ENCODE measurements at regions not wholly inside any gene's neighbourhood (a gene's known extent, or its start where the extent isn't known, plus 50 kb on each side); places are given as distances from the start of the nearest gene placed in this dataset.

DNA sequence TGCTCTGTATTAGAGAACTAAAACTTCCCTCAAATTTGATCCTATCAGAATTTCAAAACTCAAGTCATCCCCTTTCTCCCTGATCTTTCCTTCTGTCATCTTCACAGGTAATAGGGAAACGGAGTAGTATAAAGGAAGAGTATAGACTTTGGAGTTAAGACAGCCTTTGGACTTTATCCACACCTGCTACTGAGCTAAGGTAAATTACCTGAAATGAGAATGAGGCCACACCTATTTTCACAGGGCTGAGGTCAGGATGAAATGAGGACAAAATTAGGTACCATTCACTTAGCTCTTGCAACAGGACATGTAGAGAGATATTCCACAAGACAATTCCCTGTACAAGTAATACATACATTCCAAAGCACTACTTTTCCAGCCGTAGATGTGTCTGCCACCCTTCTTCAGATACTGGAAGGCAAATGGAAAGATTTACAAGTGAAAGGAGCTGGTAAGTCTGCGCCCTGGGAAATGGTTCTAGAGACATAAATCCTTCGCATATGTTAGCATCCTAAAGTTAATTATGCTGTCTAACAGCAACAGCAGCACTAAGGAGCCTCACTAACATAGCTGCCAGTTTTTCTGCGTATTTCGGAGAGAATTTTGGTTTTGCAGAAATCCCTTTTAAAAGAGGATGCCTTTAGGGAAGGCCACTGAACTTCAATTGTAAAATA is 461.8 kb downstream of the SHQ1 start:
- Histone ChIP-seq H3K4me1 (peaks cover 0 to 26% (median 4%) of the 10 kb centered on the region in 4 donors), H3K27ac (no peak overlapping the region), H3K36me3 (no peaks in the 10 kb centered on the region), H3K4me3 (no peak overlapping the region), H3K27me3 (no peaks in the 10 kb centered on the region), H3K9me3 (no peaks in the 10 kb centered on the region)
- TF ChIP-seq, protein P1, sequence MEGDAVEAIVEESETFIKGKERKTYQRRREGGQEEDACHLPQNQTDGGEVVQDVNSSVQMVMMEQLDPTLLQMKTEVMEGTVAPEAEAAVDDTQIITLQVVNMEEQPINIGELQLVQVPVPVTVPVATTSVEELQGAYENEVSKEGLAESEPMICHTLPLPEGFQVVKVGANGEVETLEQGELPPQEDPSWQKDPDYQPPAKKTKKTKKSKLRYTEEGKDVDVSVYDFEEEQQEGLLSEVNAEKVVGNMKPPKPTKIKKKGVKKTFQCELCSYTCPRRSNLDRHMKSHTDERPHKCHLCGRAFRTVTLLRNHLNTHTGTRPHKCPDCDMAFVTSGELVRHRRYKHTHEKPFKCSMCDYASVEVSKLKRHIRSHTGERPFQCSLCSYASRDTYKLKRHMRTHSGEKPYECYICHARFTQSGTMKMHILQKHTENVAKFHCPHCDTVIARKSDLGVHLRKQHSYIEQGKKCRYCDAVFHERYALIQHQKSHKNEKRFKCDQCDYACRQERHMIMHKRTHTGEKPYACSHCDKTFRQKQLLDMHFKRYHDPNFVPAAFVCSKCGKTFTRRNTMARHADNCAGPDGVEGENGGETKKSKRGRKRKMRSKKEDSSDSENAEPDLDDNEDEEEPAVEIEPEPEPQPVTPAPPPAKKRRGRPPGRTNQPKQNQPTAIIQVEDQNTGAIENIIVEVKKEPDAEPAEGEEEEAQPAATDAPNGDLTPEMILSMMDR (IDR thresholded peaks at IDR 0.05) = no peak
- intact Hi-C loops (cut with DNase I; ENCODE audit: low total_unique reads) = no loop called here
- no peak for DNase-seq

DNA sequence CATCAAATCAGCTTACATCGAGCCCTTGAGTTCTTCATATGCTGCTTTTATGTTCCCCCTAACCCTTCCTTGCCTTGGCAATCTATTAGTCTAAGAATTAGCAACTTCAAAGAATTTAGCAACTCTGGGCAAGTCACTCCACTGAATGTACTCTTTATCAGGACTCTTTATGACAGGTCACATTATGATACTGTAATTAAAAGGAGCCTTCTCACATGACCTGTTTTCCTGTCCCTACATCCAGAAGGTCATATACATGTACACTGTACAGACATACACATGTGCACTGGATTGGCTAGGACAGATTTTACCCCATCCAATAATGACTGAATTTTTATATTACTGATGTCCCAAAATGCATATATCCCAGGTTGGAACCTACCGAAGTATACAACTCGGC is 463.1 kb downstream of the SHQ1 start:
- H3K9me3 ChIP-seq = no peaks in the 10 kb centered on the region
- H3K27ac ChIP-seq = no peak overlapping the region
- H3K36me3 ChIP-seq = no peaks in the 10 kb centered on the region
- no peak for DNase-seq
- no peak overlapping the region for H3K4me3 ChIP-seq
- H3K27me3 ChIP-seq = no peaks in the 10 kb centered on the region
- TF ChIP-seq, protein P1 (IDR thresholded peaks at IDR 0.05) = no peak
- H3K4me1 ChIP-seq = peaks cover 0 to 32% (median 6%) of the 10 kb centered on the region in 4 donors
- intact Hi-C loops (cut with DNase I; ENCODE audit: low total_unique reads) = no loop called here

DNA sequence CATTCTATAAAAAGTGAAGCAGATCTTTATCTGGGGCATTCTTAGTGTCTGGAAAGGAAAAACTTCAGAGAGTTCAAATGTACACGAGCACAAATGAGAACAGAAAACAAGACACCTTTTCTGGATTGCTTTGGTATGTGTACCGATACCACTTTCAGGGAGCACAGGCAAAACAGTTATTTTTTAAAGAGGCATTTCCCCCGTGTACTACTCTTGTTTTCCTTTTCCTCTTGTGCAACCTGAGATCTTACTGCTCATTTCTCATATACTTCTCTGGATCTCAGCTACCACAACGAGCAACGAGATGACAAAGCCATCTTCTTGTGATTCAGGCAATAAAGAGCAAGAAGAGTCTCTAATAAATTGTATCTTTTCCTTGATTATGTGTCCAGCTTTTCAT is 463.6 kb downstream of the SHQ1 start:
- Histone ChIP-seq H3K4me1 (peaks cover 0 to 33% (median 9%) of the 10 kb centered on the region in 4 donors), H3K27ac (no peak overlapping the region), H3K4me3 (no peak overlapping the region), H3K36me3 (no peaks in the 10 kb centered on the region), H3K27me3 (no peaks in the 10 kb centered on the region), H3K9me3 (no peaks in the 10 kb centered on the region)
- intact Hi-C loops (cut with DNase I; ENCODE audit: low total_unique reads) = no loop called here
- DNase-seq = no peak
- TF ChIP-seq, protein P1 (IDR thresholded peaks at IDR 0.05) = no peak

DNA sequence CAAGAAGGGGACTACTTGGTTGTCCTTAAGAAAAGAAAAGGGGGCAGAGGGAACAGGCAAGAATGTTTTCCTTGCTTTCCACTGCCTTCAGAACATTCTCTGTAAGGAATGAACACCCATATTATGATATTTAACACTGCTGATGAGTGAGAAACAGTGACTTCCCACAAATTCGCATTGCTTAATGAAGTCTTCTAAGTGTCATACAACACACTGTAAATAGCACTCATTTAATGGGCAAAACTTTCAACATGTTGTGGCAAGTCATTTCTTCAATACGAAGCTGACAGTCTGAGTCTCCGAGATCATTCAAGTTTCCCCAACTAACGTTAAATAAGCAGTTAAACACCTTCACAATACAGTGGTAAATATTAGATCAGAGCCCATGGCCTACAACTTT is 464.4 kb downstream of the SHQ1 start:
- H3K27me3 ChIP-seq = no peaks in the 10 kb centered on the region
- intact Hi-C loops (cut with DNase I; ENCODE audit: low total_unique reads) = no loop called here
- TF ChIP-seq, protein P1 (IDR thresholded peaks at IDR 0.05) = no peak
- peaks cover 0 to 2% (median 1%) of the 10 kb centered on the region in 3 donors for H3K36me3 ChIP-seq
- no peak for DNase-seq
- H3K4me3 ChIP-seq = no peak overlapping the region
- H3K27ac ChIP-seq = no peak overlapping the region
- H3K4me1 ChIP-seq = peaks cover 0 to 26% (median 10%) of the 10 kb centered on the region in 4 donors
- no peaks in the 10 kb centered on the region for H3K9me3 ChIP-seq

DNA sequence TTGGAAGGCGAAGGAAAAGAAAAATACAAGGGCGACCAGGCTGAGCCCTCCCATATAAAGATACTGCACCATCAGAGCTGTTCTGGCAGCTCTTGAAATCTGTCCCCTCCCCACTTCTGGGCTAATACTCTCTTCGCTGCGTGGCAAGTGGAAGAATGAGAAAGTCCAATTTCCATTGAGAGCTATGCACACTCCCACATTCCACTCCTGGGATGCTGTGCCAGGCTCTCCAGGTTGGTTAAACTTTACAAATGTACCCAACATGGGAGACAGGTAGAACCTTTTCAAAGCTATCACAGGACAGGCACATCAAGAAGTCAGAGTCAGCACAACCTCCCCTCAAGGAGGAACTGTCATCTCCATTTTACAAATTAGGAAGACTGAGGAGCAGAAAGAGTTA is 465.0 kb downstream of the SHQ1 start:
- DNase-seq = no peak
- intact Hi-C loops (cut with DNase I; ENCODE audit: low total_unique reads) = no loop called here
- Histone ChIP-seq H3K36me3 (peaks cover 2 to 9% (median 8%) of the 10 kb centered on the region in 3 donors), H3K9me3 (no peaks in the 10 kb centered on the region), H3K4me3 (no peak overlapping the region), H3K4me1 (peaks cover 0 to 25% (median 10%) of the 10 kb centered on the region in 4 donors), H3K27me3 (no peaks in the 10 kb centered on the region), H3K27ac (no peak overlapping the region)
- TF ChIP-seq, protein P1 (IDR thresholded peaks at IDR 0.05) = no peak

Data from tibial artery (tissue), 4 donors.